K562 (cell line): ENCODE measurements at regions not wholly inside any gene's neighbourhood (a gene's known extent, or its start where the extent isn't known, plus 50 kb on each side); places are given as distances from the start of the nearest gene placed in this dataset.

ENCODE experiments used
- MED1 ChIP-seq: sonication (generic); formaldehyde crosslinking; IDR thresholded peaks from 2 replicates; pipeline ENCODE4 v1.8.1; 2023; ENCODE audit warnings: missing genetic modification reagents, borderline replicate concordance
- NR2C2 ChIP-seq, 2 experiments: fragments of 200-800 bp in 1 of 2; sonication (Bioruptor generic) in 1 of 2; sonication (generic) in 1 of 2; formaldehyde crosslinking in 1 of 2; IDR thresholded peaks; 2 replicates each; pipeline versions ENCODE4 v1.6.1 to v1.8.0; 2016 to 2022; ENCODE audit warnings: mild to moderate bottlenecking in 1 of 2, missing compliant biosample characterization in 1 of 2, missing genetic modification characterization in 1 of 2, missing genetic modification reagents in 1 of 2
- TF ChIP-seq, protein P1 (sequence below): sonication (generic); formaldehyde crosslinking; IDR thresholded peaks from 2 replicates; pipeline ENCODE4 v1.8.0; 2022; ENCODE audit warnings: missing genetic modification reagents, mild to moderate bottlenecking, borderline replicate concordance
- TF ChIP-seq, protein P2 (sequence below): fragments of 450-650 bp; IDR thresholded peaks from 2 replicates; pipeline ENCODE4 v1.7.1; 2018; ENCODE audit warnings: mild to moderate bottlenecking, low read depth; ENCODE audit not compliant: partially characterized antibody
- TF ChIP-seq, protein P3 (sequence below): sonication (generic); formaldehyde crosslinking; IDR thresholded peaks from 2 replicates; pipeline ENCODE4 v1.8.0; 2022; ENCODE audit warnings: mild to moderate bottlenecking, missing genetic modification reagents, borderline replicate concordance
- TF ChIP-seq, protein P4 (sequence below): sonication (generic); formaldehyde crosslinking; IDR thresholded peaks from 2 replicates; pipeline ENCODE4 v1.8.0; 2022; ENCODE audit warnings: mild to moderate bottlenecking, missing genetic modification reagents

DNA sequence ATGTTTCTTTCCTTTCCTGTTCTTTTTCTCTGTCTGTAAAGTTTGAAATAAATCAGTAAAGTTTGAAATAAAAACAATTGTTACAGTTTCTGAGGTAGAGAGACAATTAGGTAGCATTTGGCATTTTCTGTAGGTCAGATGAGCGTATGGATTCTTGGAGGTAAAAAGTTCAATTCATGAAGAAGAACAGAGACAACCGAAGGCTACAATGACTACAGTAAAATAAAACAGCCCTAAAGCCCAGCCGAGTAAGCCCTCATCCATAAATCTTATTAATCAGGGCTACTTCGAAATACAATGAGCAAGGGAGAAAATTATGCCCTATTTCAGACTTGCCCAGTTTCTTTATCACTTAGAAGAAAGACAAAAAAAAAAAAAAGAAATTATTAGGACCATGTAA lies 941.9 kb upstream of the SLC10A2 start (continued):
- TF ChIP-seq, protein P1, sequence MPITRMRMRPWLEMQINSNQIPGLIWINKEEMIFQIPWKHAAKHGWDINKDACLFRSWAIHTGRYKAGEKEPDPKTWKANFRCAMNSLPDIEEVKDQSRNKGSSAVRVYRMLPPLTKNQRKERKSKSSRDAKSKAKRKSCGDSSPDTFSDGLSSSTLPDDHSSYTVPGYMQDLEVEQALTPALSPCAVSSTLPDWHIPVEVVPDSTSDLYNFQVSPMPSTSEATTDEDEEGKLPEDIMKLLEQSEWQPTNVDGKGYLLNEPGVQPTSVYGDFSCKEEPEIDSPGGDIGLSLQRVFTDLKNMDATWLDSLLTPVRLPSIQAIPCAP (CRISPR knock-in tag): no peak
- TF ChIP-seq NR2C2 (CRISPR knock-in tag; IDR thresholded peaks at IDR 0.05) (no peak), NR2C2 (tag; IDR thresholded peaks at IDR 0.05) (no peak), MED1 (CRISPR knock-in tag) (no peak)
- TF ChIP-seq, protein P2, sequence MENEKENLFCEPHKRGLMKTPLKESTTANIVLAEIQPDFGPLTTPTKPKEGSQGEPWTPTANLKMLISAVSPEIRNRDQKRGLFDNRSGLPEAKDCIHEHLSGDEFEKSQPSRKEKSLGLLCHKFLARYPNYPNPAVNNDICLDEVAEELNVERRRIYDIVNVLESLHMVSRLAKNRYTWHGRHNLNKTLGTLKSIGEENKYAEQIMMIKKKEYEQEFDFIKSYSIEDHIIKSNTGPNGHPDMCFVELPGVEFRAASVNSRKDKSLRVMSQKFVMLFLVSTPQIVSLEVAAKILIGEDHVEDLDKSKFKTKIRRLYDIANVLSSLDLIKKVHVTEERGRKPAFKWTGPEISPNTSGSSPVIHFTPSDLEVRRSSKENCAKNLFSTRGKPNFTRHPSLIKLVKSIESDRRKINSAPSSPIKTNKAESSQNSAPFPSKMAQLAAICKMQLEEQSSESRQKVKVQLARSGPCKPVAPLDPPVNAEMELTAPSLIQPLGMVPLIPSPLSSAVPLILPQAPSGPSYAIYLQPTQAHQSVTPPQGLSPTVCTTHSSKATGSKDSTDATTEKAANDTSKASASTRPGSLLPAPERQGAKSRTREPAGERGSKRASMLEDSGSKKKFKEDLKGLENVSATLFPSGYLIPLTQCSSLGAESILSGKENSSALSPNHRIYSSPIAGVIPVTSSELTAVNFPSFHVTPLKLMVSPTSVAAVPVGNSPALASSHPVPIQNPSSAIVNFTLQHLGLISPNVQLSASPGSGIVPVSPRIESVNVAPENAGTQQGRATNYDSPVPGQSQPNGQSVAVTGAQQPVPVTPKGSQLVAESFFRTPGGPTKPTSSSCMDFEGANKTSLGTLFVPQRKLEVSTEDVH: no peak
- TF ChIP-seq, protein P3, sequence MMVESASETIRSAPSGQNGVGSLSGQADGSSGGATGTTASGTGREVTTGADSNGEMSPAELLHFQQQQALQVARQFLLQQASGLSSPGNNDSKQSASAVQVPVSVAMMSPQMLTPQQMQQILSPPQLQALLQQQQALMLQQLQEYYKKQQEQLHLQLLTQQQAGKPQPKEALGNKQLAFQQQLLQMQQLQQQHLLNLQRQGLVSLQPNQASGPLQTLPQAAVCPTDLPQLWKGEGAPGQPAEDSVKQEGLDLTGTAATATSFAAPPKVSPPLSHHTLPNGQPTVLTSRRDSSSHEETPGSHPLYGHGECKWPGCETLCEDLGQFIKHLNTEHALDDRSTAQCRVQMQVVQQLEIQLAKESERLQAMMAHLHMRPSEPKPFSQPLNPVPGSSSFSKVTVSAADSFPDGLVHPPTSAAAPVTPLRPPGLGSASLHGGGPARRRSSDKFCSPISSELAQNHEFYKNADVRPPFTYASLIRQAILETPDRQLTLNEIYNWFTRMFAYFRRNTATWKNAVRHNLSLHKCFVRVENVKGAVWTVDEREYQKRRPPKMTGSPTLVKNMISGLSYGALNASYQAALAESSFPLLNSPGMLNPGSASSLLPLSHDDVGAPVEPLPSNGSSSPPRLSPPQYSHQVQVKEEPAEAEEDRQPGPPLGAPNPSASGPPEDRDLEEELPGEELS (CRISPR knock-in tag): no peak
- TF ChIP-seq, protein P4, sequence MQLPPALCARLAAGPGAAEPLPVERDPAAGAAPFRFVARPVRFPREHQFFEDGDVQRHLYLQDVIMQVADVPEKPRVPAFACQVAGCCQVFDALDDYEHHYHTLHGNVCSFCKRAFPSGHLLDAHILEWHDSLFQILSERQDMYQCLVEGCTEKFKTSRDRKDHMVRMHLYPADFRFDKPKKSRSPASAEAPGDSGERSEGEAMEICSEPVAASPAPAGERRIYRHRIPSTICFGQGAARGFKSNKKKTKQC (CRISPR knock-in tag): no peak
